A673 (cell line): ENCODE measurements at regions not wholly inside any gene's neighbourhood (a gene's known extent, or its start where the extent isn't known, plus 50 kb on each side); places are given as distances from the start of the nearest gene placed in this dataset.

ENCODE experiments used
- BruUV-seq: library from RNA; stranded (reverse); fragments of 400-500 nt; replicated peaks from 2 replicates; lab custom pipeline; 2021; lab: Mats Ljungman, UMichigan
- CTCF ChIA-PET: fragments of 300-600 bp; sonication (Branson Sonifier 250); formaldehyde crosslinking; loops from one replicate; lab custom pipeline; 2022; ENCODE audit warnings: antibody characterized with exemption; lab: Charles Lee
- POLR2A ChIA-PET: fragments of 300-600 bp; sonication (Branson Sonifier 250); formaldehyde crosslinking; loops from one replicate; lab custom pipeline; 2022; ENCODE audit warnings: antibody characterized with exemption; ENCODE audit not compliant: low non-redundant PET; lab: Charles Lee
- DNase-seq: peaks from one replicate; pipeline ENCODE4 v3.0.0-alpha.2; 2015; ENCODE audit warnings: low spot score
- H3K27ac ChIP-seq: fragments of 200-600 bp; sonication (generic); 2 replicates; pipeline ENCODE4 v1.5.1; 2016; ENCODE audit warnings: mixed run types, low read depth, mild to moderate bottlenecking, mixed read lengths, antibody characterized with exemption, low read length; ENCODE audit not compliant: poor library complexity, severe bottlenecking
- H3K27me3 ChIP-seq: fragments of 200-600 bp; sonication (generic); replicated peaks from 2 replicates; pipeline ENCODE4 v1.6.1; 2017; ENCODE audit warnings: mixed run types, low read depth, mild to moderate bottlenecking, mixed read lengths, antibody characterized with exemption, low read length; ENCODE audit not compliant: insufficient read depth, poor library complexity
- H3K36me3 ChIP-seq: fragments of 200-600 bp; sonication (generic); 2 replicates; pipeline ENCODE4 v1.6.1; 2016; ENCODE audit warnings: mixed run types, mild to moderate bottlenecking, mixed read lengths, antibody characterized with exemption, low read length; ENCODE audit not compliant: insufficient read depth, poor library complexity, severe bottlenecking
- H3K4me1 ChIP-seq: fragments of 200-600 bp; sonication (generic); 2 replicates; pipeline ENCODE4 v1.6.1; 2017; ENCODE audit warnings: mixed run types, mild to moderate bottlenecking, mixed read lengths, antibody characterized with exemption, low read length; ENCODE audit not compliant: insufficient read depth, poor library complexity, severe bottlenecking
- H3K4me3 ChIP-seq: fragments of 200-600 bp; sonication (generic); 2 replicates; pipeline ENCODE4 v1.5.1; 2016; ENCODE audit warnings: low read depth, mixed run types, mild to moderate bottlenecking, mixed read lengths, low read length; ENCODE audit not compliant: poor library complexity, severe bottlenecking
- H3K9me3 ChIP-seq: fragments of 200-600 bp; sonication (generic); 2 replicates; pipeline ENCODE4 v1.6.1; 2016; ENCODE audit warnings: mixed run types, low read depth, mild to moderate bottlenecking, mixed read lengths, antibody characterized with exemption, low read length; ENCODE audit not compliant: poor library complexity, severe bottlenecking
- EZH2 ChIP-seq: fragments of 200-600 bp; sonication (generic); IDR thresholded peaks from 2 replicates; pipeline ENCODE4 v1.6.1; 2017; ENCODE audit warnings: borderline replicate concordance, low read depth, mild to moderate bottlenecking, mixed read lengths, antibody characterized with exemption, low read length; ENCODE audit not compliant: poor library complexity, severe bottlenecking
- intact Hi-C: fragments of 100-400 bp; cut with micrococcal nuclease; formaldehyde crosslinking; loops from one replicate; pipeline ENCODE4 v1.10.0; 2022; ENCODE audit not compliant: unreplicated experiment
- TF ChIP-seq, protein P1 (sequence below): fragments of 300-800, 200-600 bp; sonication (generic); conservative IDR thresholded peaks from 2 replicates; pipeline ENCODE4 v1.5.1; 2017; ENCODE audit warnings: low read depth, mild to moderate bottlenecking, antibody characterized with exemption, low read length, moderate library complexity, mixed read lengths

DNA sequence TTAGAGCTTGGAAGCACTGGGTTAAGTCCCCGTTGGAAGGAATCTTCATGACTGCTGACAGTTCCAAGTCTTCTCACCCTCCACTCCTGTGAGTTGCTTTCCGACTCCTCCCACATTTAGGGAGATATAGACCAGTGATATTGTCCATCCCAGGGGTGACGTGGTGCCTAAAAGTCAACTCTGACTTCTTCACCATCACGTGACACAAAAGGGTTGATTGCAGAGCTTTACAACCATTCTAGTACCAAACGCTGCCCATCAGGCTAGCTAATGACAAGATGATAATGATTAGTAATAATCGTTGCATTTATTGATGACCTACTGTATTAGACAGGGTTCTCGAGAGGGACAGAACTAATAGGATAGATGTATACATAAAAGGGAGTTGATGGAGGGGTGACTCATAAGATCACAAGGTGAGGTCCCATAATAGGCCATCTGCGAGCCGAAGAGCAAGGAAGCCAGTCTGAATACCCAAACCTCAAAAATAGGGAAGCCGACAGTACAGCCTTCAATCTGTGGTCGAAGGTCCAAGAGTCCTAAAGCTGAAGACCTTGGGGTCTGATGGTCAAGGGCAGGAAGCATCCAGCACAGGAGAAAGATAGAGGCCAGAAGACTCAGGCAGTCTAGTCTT lies 85.3 kb upstream of the CARD11 start:
- TF ChIP-seq, protein P1, sequence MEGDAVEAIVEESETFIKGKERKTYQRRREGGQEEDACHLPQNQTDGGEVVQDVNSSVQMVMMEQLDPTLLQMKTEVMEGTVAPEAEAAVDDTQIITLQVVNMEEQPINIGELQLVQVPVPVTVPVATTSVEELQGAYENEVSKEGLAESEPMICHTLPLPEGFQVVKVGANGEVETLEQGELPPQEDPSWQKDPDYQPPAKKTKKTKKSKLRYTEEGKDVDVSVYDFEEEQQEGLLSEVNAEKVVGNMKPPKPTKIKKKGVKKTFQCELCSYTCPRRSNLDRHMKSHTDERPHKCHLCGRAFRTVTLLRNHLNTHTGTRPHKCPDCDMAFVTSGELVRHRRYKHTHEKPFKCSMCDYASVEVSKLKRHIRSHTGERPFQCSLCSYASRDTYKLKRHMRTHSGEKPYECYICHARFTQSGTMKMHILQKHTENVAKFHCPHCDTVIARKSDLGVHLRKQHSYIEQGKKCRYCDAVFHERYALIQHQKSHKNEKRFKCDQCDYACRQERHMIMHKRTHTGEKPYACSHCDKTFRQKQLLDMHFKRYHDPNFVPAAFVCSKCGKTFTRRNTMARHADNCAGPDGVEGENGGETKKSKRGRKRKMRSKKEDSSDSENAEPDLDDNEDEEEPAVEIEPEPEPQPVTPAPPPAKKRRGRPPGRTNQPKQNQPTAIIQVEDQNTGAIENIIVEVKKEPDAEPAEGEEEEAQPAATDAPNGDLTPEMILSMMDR: no peak
- no peak for TF ChIP-seq EZH2
- POLR2A ChIA-PET: no interaction called here
- Histone ChIP-seq H3K4me1 (no peaks in the 10 kb centered on the region), H3K27ac (no peak overlapping the region), H3K9me3 (no peaks in the 10 kb centered on the region), H3K36me3 (no peaks in the 10 kb centered on the region), H3K27me3 (no peaks in the 10 kb centered on the region), H3K4me3 (no peak overlapping the region)
- no peak for DNase-seq
- no TSS peak for BruUV-seq
- CTCF ChIA-PET: no interaction called here
- intact Hi-C loops: no loop called here

GRCh38 chr7:3133811-3134385 lies 90.2 kb upstream of the CARD11 start:
- no peak for DNase-seq
- Histone ChIP-seq H3K36me3 (no peaks in the 10 kb centered on the region), H3K9me3 (no peaks in the 10 kb centered on the region), H3K27me3 (no peaks in the 10 kb centered on the region), H3K4me1 (no peaks in the 10 kb centered on the region), H3K27ac (no peak overlapping the region), H3K4me3 (no peak overlapping the region)
- ChIA-PET CTCF (no interaction called here), POLR2A (no interaction called here)
- BruUV-seq: no TSS peak
- intact Hi-C loops: no loop called here
- TF ChIP-seq EZH2: no peak
- TF ChIP-seq, protein P1: no peak

GRCh38 chr7:3134745-3135144 lies 91.1 kb upstream of the CARD11 start:
- BruUV-seq: no TSS peak
- Histone ChIP-seq H3K4me1 (peaks cover 6% of the 10 kb centered on the region), H3K4me3 (no peak overlapping the region), H3K9me3 (no peaks in the 10 kb centered on the region), H3K36me3 (no peaks in the 10 kb centered on the region), H3K27ac (no peak overlapping the region), H3K27me3 (peaks cover under 1% of the 10 kb centered on the region)
- POLR2A ChIA-PET: no interaction called here
- intact Hi-C loops: no loop called here
- CTCF ChIA-PET: no interaction called here
- no peak for DNase-seq
- TF ChIP-seq EZH2: no peak
- TF ChIP-seq, protein P1: no peak
